ENCODE measurements at regions not wholly inside any gene's neighbourhood (a gene's known extent, or its start where the extent isn't known, plus 50 kb on each side); places are given as distances from the start of the nearest gene placed in this dataset.
"Not testable (repeated sequence)": the region's sequence is repeated elsewhere in the genome, so short reads cannot be mapped to it uniquely, and the experiment has no call there.

GRCh38 chr12:9469463-9469862 lies 138.3 kb downstream of the KLRB1 start:
- DNase-seq (ENCODE audit: low spot score in 2 of 2); H3K4me3 Mint-ChIP-seq; H3K36me3 Mint-ChIP-seq; H3K9me3 Mint-ChIP-seq: not testable (repeated sequence)
- H3K27ac Mint-ChIP-seq = peak overlapping the region; percentile 37
- peaks cover 12% of the 10 kb centered on the region for H3K4me1 Mint-ChIP-seq
- ATAC-seq = peak; percentile 19

GRCh38 chr12:9468998-9469397 lies 138.7 kb downstream of the KLRB1 start:
- H3K36me3 Mint-ChIP-seq; H3K9me3 Mint-ChIP-seq; H3K4me3 Mint-ChIP-seq; ATAC-seq; DNase-seq (ENCODE audit: low spot score in 2 of 2): not testable (repeated sequence)
- peaks cover 12% of the 10 kb centered on the region for H3K4me1 Mint-ChIP-seq
- peak overlapping the region; percentile 37 for H3K27ac Mint-ChIP-seq

- not testable (repeated sequence) for H3K36me3 Mint-ChIP-seq; ATAC-seq; H3K9me3 Mint-ChIP-seq; DNase-seq (ENCODE audit: low spot score in 2 of 2); H3K27ac Mint-ChIP-seq; H3K4me3 Mint-ChIP-seq
- H3K4me1 Mint-ChIP-seq = peaks cover 12% of the 10 kb centered on the region
These were observed 139.6 kb downstream of the KLRB1 start for GRCh38 chr12:9468144-9468543.

GRCh38 chr12:9464408-9464807 lies 143.3 kb downstream of the KLRB1 start:
- no peaks in the 10 kb centered on the region for H3K4me1 Mint-ChIP-seq
- DNase-seq (ENCODE audit: low spot score in 2 of 2) = no peak
- no peak overlapping the region for H3K27ac Mint-ChIP-seq
- H3K4me3 Mint-ChIP-seq = no peak overlapping the region
- no peak for ATAC-seq
- no peaks in the 10 kb centered on the region for H3K9me3 Mint-ChIP-seq
- no peaks in the 10 kb centered on the region for H3K36me3 Mint-ChIP-seq

GRCh38 chr12:9455516-9455915 lies 152.2 kb downstream of the KLRB1 start:
- ATAC-seq = peak; percentile 94
- not testable (repeated sequence) for H3K27ac Mint-ChIP-seq; H3K4me1 Mint-ChIP-seq; H3K4me3 Mint-ChIP-seq; H3K9me3 Mint-ChIP-seq; H3K36me3 Mint-ChIP-seq; DNase-seq (ENCODE audit: low spot score in 2 of 2)

- not testable (repeated sequence) for DNase-seq (ENCODE audit: low spot score in 2 of 2); H3K4me1 Mint-ChIP-seq; H3K4me3 Mint-ChIP-seq; ATAC-seq; H3K36me3 Mint-ChIP-seq; H3K27ac Mint-ChIP-seq; H3K9me3 Mint-ChIP-seq
These were observed 153.7 kb downstream of the KLRB1 start for GRCh38 chr12:9454021-9454420.

- H3K27ac Mint-ChIP-seq; H3K9me3 Mint-ChIP-seq; DNase-seq (ENCODE audit: low spot score in 2 of 2): not testable (repeated sequence)
- Mint-ChIP-seq H3K4me1 (peaks cover 24% of the 10 kb centered on the region), H3K4me3 (peak overlapping the region; percentile 99), H3K36me3 (peaks cover 13% of the 10 kb centered on the region)
- peak; percentile 27 for ATAC-seq
These were observed 157.6 kb downstream of the KLRB1 start for GRCh38 chr12:9450127-9450567.

GRCh38 chr12:9449657-9450126 lies 158.0 kb downstream of the KLRB1 start:
- not testable (repeated sequence) for H3K27ac Mint-ChIP-seq; DNase-seq (ENCODE audit: low spot score in 2 of 2); ATAC-seq; H3K9me3 Mint-ChIP-seq
- Mint-ChIP-seq H3K36me3 (peaks cover 13% of the 10 kb centered on the region), H3K4me1 (peaks cover 24% of the 10 kb centered on the region), H3K4me3 (peak overlapping the region; percentile 99)

- Mint-ChIP-seq H3K4me1 (peaks cover 24% of the 10 kb centered on the region), H3K27ac (no peak overlapping the region), H3K36me3 (peaks cover 13% of the 10 kb centered on the region), H3K9me3 (no peaks in the 10 kb centered on the region), H3K4me3 (peak overlapping the region; percentile 99)
- ATAC-seq (no peak), DNase-seq (ENCODE audit: low spot score in 2 of 2) (no peak)
These were observed 158.5 kb downstream of the KLRB1 start for GRCh38 chr12:9449181-9449580.

- Mint-ChIP-seq H3K27ac (peak overlapping the region; percentile 99), H3K36me3 (peaks cover 13% of the 10 kb centered on the region), H3K4me3 (peak overlapping the region; percentile 99), H3K4me1 (peaks cover 24% of the 10 kb centered on the region)
- not testable (repeated sequence) for H3K9me3 Mint-ChIP-seq; DNase-seq (ENCODE audit: low spot score in 2 of 2); ATAC-seq
These were observed 159.1 kb downstream of the KLRB1 start for GRCh38 chr12:9448648-9449047.

GRCh38 chr12:9447791-9448614 lies 159.7 kb downstream of the KLRB1 start:
- ATAC-seq (peak; percentile 85), DNase-seq (ENCODE audit: low spot score in 2 of 2) (peak; percentile 81 to 95)
- peak overlapping the region; percentile 99 for H3K27ac Mint-ChIP-seq
- H3K4me1 Mint-ChIP-seq = peaks cover 24% of the 10 kb centered on the region
- not testable (repeated sequence) for H3K9me3 Mint-ChIP-seq
- H3K36me3 Mint-ChIP-seq = peaks cover 13% of the 10 kb centered on the region
- peak overlapping the region; percentile 99 for H3K4me3 Mint-ChIP-seq

- peaks cover 13% of the 10 kb centered on the region for H3K36me3 Mint-ChIP-seq
- not testable (repeated sequence) for H3K9me3 Mint-ChIP-seq
- peak overlapping the region; percentile 99 for H3K27ac Mint-ChIP-seq
- ATAC-seq = peak; percentile 57
- peak overlapping the region; percentile 99 for H3K4me3 Mint-ChIP-seq
- H3K4me1 Mint-ChIP-seq = peaks cover 24% of the 10 kb centered on the region
- peak in 1 of 2 donors; percentile 73 for DNase-seq (ENCODE audit: low spot score in 2 of 2)
These were observed 160.6 kb downstream of the KLRB1 start for GRCh38 chr12:9446883-9447761.

- not testable (repeated sequence) for H3K27ac Mint-ChIP-seq; H3K4me3 Mint-ChIP-seq; DNase-seq (ENCODE audit: low spot score in 2 of 2); H3K4me1 Mint-ChIP-seq; ATAC-seq; H3K36me3 Mint-ChIP-seq; H3K9me3 Mint-ChIP-seq
These were observed 167.3 kb downstream of the KLRB1 start for GRCh38 chr12:9440428-9440827.

GRCh38 chr12:9435682-9436081 lies 172.0 kb downstream of the KLRB1 start:
- H3K4me3 Mint-ChIP-seq; DNase-seq (ENCODE audit: low spot score in 2 of 2); H3K36me3 Mint-ChIP-seq; H3K4me1 Mint-ChIP-seq; H3K27ac Mint-ChIP-seq; H3K9me3 Mint-ChIP-seq: not testable (repeated sequence)
- peak; percentile 63 for ATAC-seq

GRCh38 chr12:9430385-9430784 lies 177.3 kb downstream of the KLRB1 start:
- peaks cover 11% of the 10 kb centered on the region for H3K36me3 Mint-ChIP-seq
- H3K4me1 Mint-ChIP-seq; H3K4me3 Mint-ChIP-seq; H3K27ac Mint-ChIP-seq; ATAC-seq; H3K9me3 Mint-ChIP-seq; DNase-seq (ENCODE audit: low spot score in 2 of 2): not testable (repeated sequence)

Measured in stimulated activated effector memory CD8-positive, alpha-beta T cell treated with anti-CD3 and anti-CD28 coated beads, Interleukin-12 subunit alpha, Interleukin-12 subunit beta, amount 100 ng/mL, for 72 hours (primary cell).